K562 (cell line): ENCODE measurements at regions not wholly inside any gene's neighbourhood (a gene's known extent, or its start where the extent isn't known, plus 50 kb on each side); places are given as distances from the start of the nearest gene placed in this dataset.

Source experiments
- CEBPB ChIP-seq: fragments of 450-650 bp; IDR thresholded peaks from 2 replicates; pipeline ENCODE4 v1.6.1; 2016; ENCODE audit warnings: missing genetic modification characterization, missing compliant biosample characterization
- EZH2 ChIP-seq: IDR thresholded peaks from 2 replicates; pipeline ENCODE4 v1.6.1; 2012; ENCODE audit warnings: low read depth, mild to moderate bottlenecking, inconsistent platforms, low read length, borderline replicate concordance
- JUND ChIP-seq, 2 experiments: IDR thresholded peaks; 2 replicates in 1 of 2; 3 replicates in 1 of 2; pipeline ENCODE4 v1.6.1; 2011; ENCODE audit warnings: borderline replicate concordance in 2 of 2, low read depth in 2 of 2, low read length in 2 of 2, improper control_type of control experiment in 1 of 2, missing biosample characterization in 1 of 2, missing genetic modification characterization in 1 of 2, missing genetic modification reagents in 1 of 2
- SETDB1 ChIP-seq: IDR thresholded peaks from one replicate; pipeline ENCODE4 v1.6.1; 2012; ENCODE audit warnings: low read length, control low read depth, inconsistent platforms
- SMARCA4 ChIP-seq: fragments of 450-650 bp; IDR thresholded peaks from 2 replicates; pipeline ENCODE4 v1.6.1; 2016
- ZNF121 ChIP-seq: sonication (generic); formaldehyde crosslinking; conservative IDR thresholded peaks from 2 replicates; pipeline ENCODE4 v1.8.0; 2022; ENCODE audit warnings: missing genetic modification reagents
- ZNF274 ChIP-seq: IDR thresholded peaks from 2 replicates; pipeline ENCODE4 v1.6.1; 2011; ENCODE audit warnings: low read depth, mild to moderate bottlenecking, low read length, moderate library complexity, borderline replicate concordance
- TF ChIP-seq, protein P1 (sequence below), 3 experiments: IDR thresholded peaks in 2 of 3; conservative IDR thresholded peaks in 1 of 3; 2 replicates each; pipeline ENCODE4 v1.5.1; 2011 to 2012; ENCODE audit warnings: low read length in 3 of 3, mild to moderate bottlenecking in 3 of 3, control low read depth in 2 of 3, improper control_type of control experiment in 1 of 3, inconsistent platforms in 1 of 3, low read depth in 1 of 3, mixed read lengths in 1 of 3, moderate library complexity in 1 of 3; ENCODE audit not compliant: insufficient read depth in 2 of 3
- TF ChIP-seq, protein P2 (sequence below), 3 experiments: fragments of 200-800 bp in 1 of 3; sonication (Bioruptor generic) in 1 of 3; sonication (generic) in 1 of 3; formaldehyde crosslinking in 1 of 3; IDR thresholded peaks; 2 replicates each; pipeline versions ENCODE4 v1.6.1 to v1.8.0; 2016 to 2022; ENCODE audit warnings: mild to moderate bottlenecking in 2 of 3, missing compliant biosample characterization in 2 of 3, missing genetic modification characterization in 2 of 3, missing genetic modification reagents in 1 of 3
- TF ChIP-seq, protein P3 (sequence below), 2 experiments: fragments of 450-650 bp; formaldehyde crosslinking in 1 of 2; IDR thresholded peaks; 2 replicates each; pipeline versions ENCODE4 v1.4.0 to v1.6.1; 2014 to 2020; ENCODE audit warnings: mild to moderate bottlenecking in 2 of 2, borderline replicate concordance in 1 of 2, low read depth in 1 of 2

DNA sequence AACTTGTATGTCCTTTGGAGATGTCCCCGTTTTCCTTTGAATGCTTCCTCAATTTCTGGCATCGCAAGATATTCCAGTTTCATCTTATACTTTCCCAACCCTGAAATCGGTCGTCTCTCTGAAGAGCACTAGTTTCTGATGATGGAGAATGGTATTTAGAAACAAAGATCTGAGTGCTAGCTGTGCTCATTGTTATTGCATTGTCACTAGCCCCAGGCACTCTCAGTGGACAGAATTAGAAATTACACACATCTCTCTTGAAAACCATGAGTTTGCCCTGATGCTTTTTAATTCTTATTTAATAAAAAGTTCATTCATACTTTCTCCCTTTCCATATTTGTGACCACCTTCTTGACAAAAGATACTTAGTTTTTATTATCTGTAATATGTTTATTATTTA lies 67.7 kb downstream of the C9orf152 start:
- TF ChIP-seq, protein P1, sequence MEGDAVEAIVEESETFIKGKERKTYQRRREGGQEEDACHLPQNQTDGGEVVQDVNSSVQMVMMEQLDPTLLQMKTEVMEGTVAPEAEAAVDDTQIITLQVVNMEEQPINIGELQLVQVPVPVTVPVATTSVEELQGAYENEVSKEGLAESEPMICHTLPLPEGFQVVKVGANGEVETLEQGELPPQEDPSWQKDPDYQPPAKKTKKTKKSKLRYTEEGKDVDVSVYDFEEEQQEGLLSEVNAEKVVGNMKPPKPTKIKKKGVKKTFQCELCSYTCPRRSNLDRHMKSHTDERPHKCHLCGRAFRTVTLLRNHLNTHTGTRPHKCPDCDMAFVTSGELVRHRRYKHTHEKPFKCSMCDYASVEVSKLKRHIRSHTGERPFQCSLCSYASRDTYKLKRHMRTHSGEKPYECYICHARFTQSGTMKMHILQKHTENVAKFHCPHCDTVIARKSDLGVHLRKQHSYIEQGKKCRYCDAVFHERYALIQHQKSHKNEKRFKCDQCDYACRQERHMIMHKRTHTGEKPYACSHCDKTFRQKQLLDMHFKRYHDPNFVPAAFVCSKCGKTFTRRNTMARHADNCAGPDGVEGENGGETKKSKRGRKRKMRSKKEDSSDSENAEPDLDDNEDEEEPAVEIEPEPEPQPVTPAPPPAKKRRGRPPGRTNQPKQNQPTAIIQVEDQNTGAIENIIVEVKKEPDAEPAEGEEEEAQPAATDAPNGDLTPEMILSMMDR (IDR thresholded peaks at IDR 0.05 in 2 of 3, conservative IDR thresholded peaks at IDR 0.05 in 1 of 3; ENCODE audit: insufficient read depth in 2 of 3, low read depth in 1 of 3, low read length in 3 of 3) = no peak
- TF ChIP-seq SMARCA4 (no peak), EZH2 (no peak), ZNF274 (no peak), SETDB1 (no peak), JUND (IDR thresholded peaks at IDR 0.05; ENCODE audit: borderline replicate concordance, low read depth, low read length) (no peak), JUND (tag; IDR thresholded peaks at IDR 0.05; ENCODE audit: borderline replicate concordance, low read depth, low read length) (no peak), ZNF121 (CRISPR knock-in tag) (no peak), CEBPB (tag) (no peak)
- TF ChIP-seq, protein P2, sequence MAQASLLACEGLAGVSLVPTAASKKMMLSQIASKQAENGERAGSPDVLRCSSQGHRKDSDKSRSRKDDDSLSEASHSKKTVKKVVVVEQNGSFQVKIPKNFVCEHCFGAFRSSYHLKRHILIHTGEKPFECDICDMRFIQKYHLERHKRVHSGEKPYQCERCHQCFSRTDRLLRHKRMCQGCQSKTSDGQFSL (CRISPR knock-in tag; IDR thresholded peaks at IDR 0.05) = no peak
- TF ChIP-seq, protein P2 (tag; IDR thresholded peaks at IDR 0.05) = no peak
- TF ChIP-seq, protein P3, sequence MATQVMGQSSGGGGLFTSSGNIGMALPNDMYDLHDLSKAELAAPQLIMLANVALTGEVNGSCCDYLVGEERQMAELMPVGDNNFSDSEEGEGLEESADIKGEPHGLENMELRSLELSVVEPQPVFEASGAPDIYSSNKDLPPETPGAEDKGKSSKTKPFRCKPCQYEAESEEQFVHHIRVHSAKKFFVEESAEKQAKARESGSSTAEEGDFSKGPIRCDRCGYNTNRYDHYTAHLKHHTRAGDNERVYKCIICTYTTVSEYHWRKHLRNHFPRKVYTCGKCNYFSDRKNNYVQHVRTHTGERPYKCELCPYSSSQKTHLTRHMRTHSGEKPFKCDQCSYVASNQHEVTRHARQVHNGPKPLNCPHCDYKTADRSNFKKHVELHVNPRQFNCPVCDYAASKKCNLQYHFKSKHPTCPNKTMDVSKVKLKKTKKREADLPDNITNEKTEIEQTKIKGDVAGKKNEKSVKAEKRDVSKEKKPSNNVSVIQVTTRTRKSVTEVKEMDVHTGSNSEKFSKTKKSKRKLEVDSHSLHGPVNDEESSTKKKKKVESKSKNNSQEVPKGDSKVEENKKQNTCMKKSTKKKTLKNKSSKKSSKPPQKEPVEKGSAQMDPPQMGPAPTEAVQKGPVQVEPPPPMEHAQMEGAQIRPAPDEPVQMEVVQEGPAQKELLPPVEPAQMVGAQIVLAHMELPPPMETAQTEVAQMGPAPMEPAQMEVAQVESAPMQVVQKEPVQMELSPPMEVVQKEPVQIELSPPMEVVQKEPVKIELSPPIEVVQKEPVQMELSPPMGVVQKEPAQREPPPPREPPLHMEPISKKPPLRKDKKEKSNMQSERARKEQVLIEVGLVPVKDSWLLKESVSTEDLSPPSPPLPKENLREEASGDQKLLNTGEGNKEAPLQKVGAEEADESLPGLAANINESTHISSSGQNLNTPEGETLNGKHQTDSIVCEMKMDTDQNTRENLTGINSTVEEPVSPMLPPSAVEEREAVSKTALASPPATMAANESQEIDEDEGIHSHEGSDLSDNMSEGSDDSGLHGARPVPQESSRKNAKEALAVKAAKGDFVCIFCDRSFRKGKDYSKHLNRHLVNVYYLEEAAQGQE (IDR thresholded peaks at IDR 0.05; ENCODE audit: borderline replicate concordance) = no peak
- TF ChIP-seq, protein P3 (CRISPR knock-in tag; IDR thresholded peaks at IDR 0.05; ENCODE audit: low read depth) = no peak
